Effector memory CD4-positive, alpha-beta T cell (primary cell): ENCODE measurements at regions not wholly inside any gene's neighbourhood (a gene's known extent, or its start where the extent isn't known, plus 50 kb on each side); places are given as distances from the start of the nearest gene placed in this dataset.
A peak's percentile ranks its signal among the peaks of the same experiment; 100 is the strongest.
"Not testable (repeated sequence)": the region's sequence is repeated elsewhere in the genome, so short reads cannot be mapped to it uniquely, and the experiment has no call there.

Source experiments
- DNase-seq, 3 donors: peaks; one replicate each; pipeline ENCODE4 v3.0.0-alpha.2; 2020
- H3K27ac ChIP-seq: 2 replicates; pipeline ENCODE4 v1.7.0; 2013; ENCODE audit warnings: mild to moderate bottlenecking, low read length, moderate library complexity; ENCODE audit not compliant: insufficient read depth, poor library complexity, severe bottlenecking
- H3K27me3 ChIP-seq: replicated peaks from 2 replicates; pipeline ENCODE4 v1.7.0; 2013; ENCODE audit warnings: mild to moderate bottlenecking, low read length; ENCODE audit not compliant: insufficient read depth, control insufficient read depth, poor library complexity, severe bottlenecking
- H3K36me3 ChIP-seq: 2 replicates; pipeline ENCODE4 v1.7.0; 2013; ENCODE audit warnings: mild to moderate bottlenecking, low read length, moderate library complexity; ENCODE audit not compliant: control insufficient read depth, insufficient read depth
- H3K4me1 ChIP-seq: 2 replicates; pipeline ENCODE4 v1.7.0; 2013; ENCODE audit warnings: low read length, mild to moderate bottlenecking; ENCODE audit not compliant: control insufficient read depth, insufficient read depth, poor library complexity, severe bottlenecking
- H3K4me3 ChIP-seq: 2 replicates; pipeline ENCODE4 v1.7.0; 2013; ENCODE audit warnings: low read length, low read depth, mild to moderate bottlenecking; ENCODE audit not compliant: insufficient read depth, poor library complexity, severe bottlenecking
- H3K9me3 ChIP-seq: 2 replicates; pipeline ENCODE4 v1.7.0; 2013; ENCODE audit warnings: mild to moderate bottlenecking, low read length, moderate library complexity; ENCODE audit not compliant: control insufficient read depth

GRCh38 chr7:21344900-21345299 is 83.0 kb upstream of the SP4 start:
- not testable (repeated sequence) for H3K36me3 ChIP-seq, DNase-seq, H3K4me3 ChIP-seq, H3K27ac ChIP-seq, H3K27me3 ChIP-seq, H3K4me1 ChIP-seq, H3K9me3 ChIP-seq

GRCh38 chr7:21345361-21345760 is 82.5 kb upstream of the SP4 start:
- Histone ChIP-seq H3K36me3 (no peaks in the 10 kb centered on the region), H3K27ac (no peak overlapping the region), H3K4me3 (no peak overlapping the region), H3K9me3 (no peaks in the 10 kb centered on the region), H3K4me1 (no peaks in the 10 kb centered on the region), H3K27me3 (no peaks in the 10 kb centered on the region)
- DNase-seq, result no peak

DNA sequence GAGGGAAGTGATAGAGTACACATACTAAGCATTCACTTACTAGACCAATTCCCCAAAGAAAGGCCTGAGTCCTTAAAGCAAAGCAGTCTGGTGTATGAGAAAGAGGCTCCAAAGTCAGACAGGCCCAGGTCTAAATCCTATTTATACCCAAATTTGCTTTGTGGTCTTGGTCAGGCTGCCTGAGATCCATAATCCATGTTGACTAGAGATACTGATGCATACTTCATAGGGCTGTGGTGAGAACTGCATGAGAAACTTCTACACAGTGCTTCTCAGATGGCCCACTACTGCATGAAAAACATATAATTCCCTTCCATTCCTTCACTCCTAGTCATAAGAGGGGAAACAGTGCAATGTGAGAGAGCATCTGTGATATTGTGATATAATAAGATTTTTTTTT is 81.6 kb upstream of the SP4 start:
- no peak overlapping the region for H3K4me3 ChIP-seq
- no peaks in the 10 kb centered on the region for H3K36me3 ChIP-seq
- no peaks in the 10 kb centered on the region for H3K4me1 ChIP-seq
- no peaks in the 10 kb centered on the region for H3K27me3 ChIP-seq
- no peak overlapping the region for H3K27ac ChIP-seq
- H3K9me3 ChIP-seq, result no peaks in the 10 kb centered on the region
- no peak for DNase-seq

DNA sequence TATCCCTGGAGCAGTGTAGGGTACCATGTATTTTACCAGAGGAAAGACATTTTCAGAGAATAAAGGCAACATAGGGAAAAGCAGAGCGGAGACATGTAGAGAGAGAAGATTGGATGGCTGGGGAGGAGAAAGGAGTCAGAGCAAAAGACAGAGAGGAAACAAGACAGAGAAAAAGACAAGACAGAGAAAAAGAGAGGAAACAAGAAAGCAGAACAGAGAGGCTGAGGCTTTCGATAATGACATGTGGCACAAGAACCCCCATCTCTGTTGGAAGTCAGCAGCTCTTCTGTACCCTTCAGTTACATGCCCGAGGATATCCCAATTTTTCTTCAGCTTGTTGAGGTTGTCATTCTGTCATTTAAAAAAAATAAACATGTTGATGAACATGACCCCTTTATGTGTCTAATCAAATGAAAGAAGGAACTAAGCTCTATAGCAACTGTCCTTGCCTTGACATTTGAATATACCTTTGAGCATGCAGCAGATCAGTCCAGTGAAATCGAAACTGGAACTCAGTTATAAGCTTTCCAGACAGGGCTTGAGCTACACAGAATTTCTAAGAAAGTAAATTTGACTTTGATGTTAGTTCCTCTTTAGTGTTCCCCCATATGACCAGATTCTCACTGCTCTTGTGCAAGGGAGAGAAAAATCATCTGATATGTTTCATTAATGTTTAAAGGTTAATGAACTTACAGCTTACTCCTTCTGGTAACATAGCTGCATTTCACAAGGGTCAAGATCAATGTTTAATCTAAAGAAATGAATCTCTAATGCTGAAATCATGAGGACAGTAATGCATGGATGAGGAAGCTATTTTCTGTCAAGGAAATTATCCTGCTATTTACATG is 75.1 kb upstream of the SP4 start:
- peaks cover 26% of the 10 kb centered on the region for H3K4me1 ChIP-seq
- no peaks in the 10 kb centered on the region for H3K27me3 ChIP-seq
- no peaks in the 10 kb centered on the region for H3K36me3 ChIP-seq
- peak overlapping the region; percentile 36 for H3K27ac ChIP-seq
- no peaks in the 10 kb centered on the region for H3K9me3 ChIP-seq
- H3K4me3 ChIP-seq, result peak overlapping the region; percentile 3
- no peak for DNase-seq

- peak overlapping the region; percentile 36 for H3K27ac ChIP-seq
- H3K36me3 ChIP-seq, result no peaks in the 10 kb centered on the region
- H3K9me3 ChIP-seq, result no peaks in the 10 kb centered on the region
- H3K4me3 ChIP-seq, result no peak overlapping the region
- DNase-seq, result no peak
- no peaks in the 10 kb centered on the region for H3K27me3 ChIP-seq
- H3K4me1 ChIP-seq, result peaks cover 27% of the 10 kb centered on the region
These were observed 74.5 kb upstream of the SP4 start for GRCh38 chr7:21353388-21353780.

DNA sequence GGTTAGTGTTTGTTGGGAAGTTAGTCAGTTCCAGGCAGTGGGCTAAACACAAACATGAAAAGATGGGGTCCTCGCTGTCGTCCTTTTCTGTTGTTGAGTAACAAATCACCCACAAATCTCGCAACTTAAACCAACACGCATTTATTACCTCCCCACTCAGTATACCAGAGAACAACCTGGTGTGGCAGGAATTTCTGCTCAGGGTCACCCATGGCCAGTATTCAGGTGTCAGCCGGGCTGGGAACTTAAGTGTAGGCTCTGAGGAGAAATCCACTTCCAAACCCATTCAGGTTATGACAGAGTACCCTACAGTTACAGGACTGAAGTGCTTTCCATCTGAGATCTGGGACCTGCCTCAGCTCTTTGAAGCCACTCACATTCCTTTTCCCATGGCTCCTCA is 73.6 kb upstream of the SP4 start:
- peaks cover 32% of the 10 kb centered on the region for H3K4me1 ChIP-seq
- no peak overlapping the region for H3K4me3 ChIP-seq
- no peak overlapping the region for H3K27ac ChIP-seq
- no peaks in the 10 kb centered on the region for H3K9me3 ChIP-seq
- no peaks in the 10 kb centered on the region for H3K27me3 ChIP-seq
- H3K36me3 ChIP-seq, result no peaks in the 10 kb centered on the region
- DNase-seq, result no peak

- H3K27ac ChIP-seq, result peak overlapping the region; percentile 12
- H3K4me3 ChIP-seq, result peak overlapping the region; percentile 6
- no peaks in the 10 kb centered on the region for H3K27me3 ChIP-seq
- peak; percentile 15 to 39 (median 29) for DNase-seq
- no peaks in the 10 kb centered on the region for H3K9me3 ChIP-seq
- H3K36me3 ChIP-seq, result no peaks in the 10 kb centered on the region
- peaks cover 36% of the 10 kb centered on the region for H3K4me1 ChIP-seq
These were observed 72.4 kb upstream of the SP4 start for GRCh38 chr7:21355406-21355874.

DNA sequence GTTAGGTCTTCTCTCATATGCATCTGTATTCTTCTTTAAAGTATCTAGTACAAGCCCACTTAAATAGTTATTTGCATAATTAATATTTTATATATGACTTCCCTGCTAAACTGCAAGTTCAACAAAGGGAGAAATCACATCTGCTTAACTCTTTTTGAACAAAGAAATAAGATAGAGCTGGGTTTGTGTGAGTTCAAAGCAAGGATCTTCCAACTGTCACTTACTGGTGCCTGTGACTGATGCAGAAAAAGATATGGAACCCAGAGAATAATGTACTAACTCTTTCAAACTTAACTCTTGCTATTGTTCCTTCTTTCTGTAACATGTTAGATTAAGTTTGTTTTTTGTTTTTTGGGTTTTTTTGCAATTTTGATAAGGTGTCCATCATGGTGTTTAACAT is 71.3 kb upstream of the SP4 start:
- Histone ChIP-seq H3K9me3 (no peaks in the 10 kb centered on the region), H3K4me3 (no peak overlapping the region), H3K27ac (no peak overlapping the region), H3K27me3 (no peaks in the 10 kb centered on the region), H3K4me1 (peaks cover 43% of the 10 kb centered on the region), H3K36me3 (no peaks in the 10 kb centered on the region)
- no peak for DNase-seq

- no peaks in the 10 kb centered on the region for H3K27me3 ChIP-seq
- H3K36me3 ChIP-seq, result no peaks in the 10 kb centered on the region
- H3K27ac ChIP-seq, result no peak overlapping the region
- DNase-seq, result no peak
- no peaks in the 10 kb centered on the region for H3K9me3 ChIP-seq
- H3K4me1 ChIP-seq, result peaks cover 43% of the 10 kb centered on the region
- no peak overlapping the region for H3K4me3 ChIP-seq
These were observed 70.5 kb upstream of the SP4 start for GRCh38 chr7:21357151-21358097.

GRCh38 chr7:21358648-21359047 is 69.2 kb upstream of the SP4 start:
- no peaks in the 10 kb centered on the region for H3K27me3 ChIP-seq
- peaks cover 43% of the 10 kb centered on the region for H3K4me1 ChIP-seq
- no peak overlapping the region for H3K4me3 ChIP-seq
- no peaks in the 10 kb centered on the region for H3K36me3 ChIP-seq
- no peaks in the 10 kb centered on the region for H3K9me3 ChIP-seq
- DNase-seq, result no peak
- H3K27ac ChIP-seq, result no peak overlapping the region
